ENCODE measurements at regions not wholly inside any gene's neighbourhood (a gene's known extent, or its start where the extent isn't known, plus 50 kb on each side); places are given as distances from the start of the nearest gene placed in this dataset.

- no peak for TF ChIP-seq CTCF (IDR thresholded peaks at IDR 0.05; ENCODE audit: insufficient read depth, low read length, poor library complexity, severe bottlenecking)
- no peak for TF ChIP-seq EZH2phosphoT487 (conservative IDR thresholded peaks at IDR 0.05; ENCODE audit: low read length)
Measured at GRCh38 chr3:159480046-159480445, 508.6 kb upstream of the IL12A start.

Data from SU-DHL-6 (cell line).